WI38 (cell line): ENCODE measurements at regions not wholly inside any gene's neighbourhood (a gene's known extent, or its start where the extent isn't known, plus 50 kb on each side); places are given as distances from the start of the nearest gene placed in this dataset.

ENCODE experiments used
- H3K4me3 ChIP-seq: 2 replicates; pipeline ENCODE4 v1.5.1; 2011; ENCODE audit warnings: low read depth, mild to moderate bottlenecking, control low read depth, low read length
- CTCF ChIP-seq: IDR thresholded peaks from 2 replicates; pipeline ENCODE4 v1.5.1; 2012; ENCODE audit warnings: low read depth, mild to moderate bottlenecking, control low read depth, low read length

GRCh38 chr9:23541976-23542375 lies 284.1 kb downstream of the ELAVL2 start:
- TF ChIP-seq CTCF, result no peak
- H3K4me3 ChIP-seq, result no peak overlapping the region

GRCh38 chr9:23542438-23542837 lies 283.6 kb downstream of the ELAVL2 start:
- no peak for TF ChIP-seq CTCF
- H3K4me3 ChIP-seq, result no peak overlapping the region

- H3K4me3 ChIP-seq, result no peak overlapping the region
- no peak for TF ChIP-seq CTCF
These were observed 283.1 kb downstream of the ELAVL2 start for GRCh38 chr9:23542927-23543326.

GRCh38 chr9:23543419-23543818 lies 282.6 kb downstream of the ELAVL2 start:
- no peak for TF ChIP-seq CTCF
- H3K4me3 ChIP-seq, result no peak overlapping the region

- TF ChIP-seq CTCF, result no peak
- no peak overlapping the region for H3K4me3 ChIP-seq
These were observed 280.3 kb downstream of the ELAVL2 start for GRCh38 chr9:23545728-23546127.

GRCh38 chr9:23551311-23551721 lies 274.7 kb downstream of the ELAVL2 start:
- no peak overlapping the region for H3K4me3 ChIP-seq
- no peak for TF ChIP-seq CTCF

- H3K4me3 ChIP-seq, result no peak overlapping the region
- no peak for TF ChIP-seq CTCF
These were observed 273.9 kb downstream of the ELAVL2 start for GRCh38 chr9:23551929-23552707.
